Keratinocyte (primary cell): ENCODE measurements at regions not wholly inside any gene's neighbourhood (a gene's known extent, or its start where the extent isn't known, plus 50 kb on each side); places are given as distances from the start of the nearest gene placed in this dataset.

Experiments
- DNase-seq: peaks from one replicate; pipeline ENCODE4 v3.0.0-alpha.2; 2011; ENCODE audit warnings: low read depth, missing footprints, low spot score
- FAIRE-seq: peaks from 2 replicates; lab custom pipeline; 2011; peaks lifted over from hg19 to GRCh38; lab: Jason Lieb, UNC
- H2AFZ ChIP-seq: 2 replicates; pipeline ENCODE4 v1.6.0; 2012; ENCODE audit warnings: low read length, control low read depth, inconsistent platforms; ENCODE audit not compliant: control insufficient read depth
- H3K27ac ChIP-seq: 2 replicates; pipeline ENCODE4 v1.5.1; 2011; ENCODE audit warnings: low read length; ENCODE audit not compliant: control insufficient read depth, insufficient read depth
- H3K27me3 ChIP-seq: 3 replicates; pipeline ENCODE4 v1.6.0; 2011; ENCODE audit warnings: low read length; ENCODE audit not compliant: control insufficient read depth, insufficient read depth; ENCODE audit errors: extremely low read depth
- H3K36me3 ChIP-seq, 2 experiments: 2 replicates in 1 of 2; 3 replicates in 1 of 2; pipeline ENCODE4 v1.5.1; 2011; ENCODE audit warnings: low read length in 2 of 2, mild to moderate bottlenecking in 1 of 2; ENCODE audit not compliant: control insufficient read depth in 2 of 2, insufficient read depth in 2 of 2; ENCODE audit errors: extremely low read depth in 1 of 2
- H3K4me1 ChIP-seq: 3 replicates; pipeline ENCODE4 v1.5.1; 2011; ENCODE audit warnings: low read length; ENCODE audit not compliant: control insufficient read depth, insufficient read depth; ENCODE audit errors: extremely low read depth
- H3K4me2 ChIP-seq: 3 replicates; pipeline ENCODE4 v1.6.0; 2011; ENCODE audit warnings: low read depth, low read length; ENCODE audit not compliant: control insufficient read depth, insufficient read depth; ENCODE audit errors: extremely low read depth
- H3K4me3 ChIP-seq, 3 experiments: fragments of 200-600 bp in 1 of 3; sonication (generic) in 1 of 3; 2 replicates in 2 of 3; 3 replicates in 1 of 3; pipeline ENCODE4 v1.5.1; 2011 to 2016; ENCODE audit warnings: low read length in 3 of 3, mild to moderate bottlenecking in 3 of 3, control low read depth in 2 of 3, inconsistent platforms in 1 of 3, low read depth in 1 of 3, mixed read lengths in 1 of 3, mixed run types in 1 of 3, moderate library complexity in 1 of 3; ENCODE audit not compliant: control insufficient read depth in 2 of 3, insufficient read depth in 2 of 3; ENCODE audit errors: extremely low read depth in 1 of 3
- H3K79me2 ChIP-seq: 2 replicates; pipeline ENCODE4 v1.6.0; 2012; ENCODE audit warnings: low read length; ENCODE audit not compliant: control insufficient read depth, insufficient read depth
- H3K9ac ChIP-seq: 3 replicates; pipeline ENCODE4 v1.6.0; 2011; ENCODE audit warnings: low read length; ENCODE audit not compliant: control insufficient read depth, insufficient read depth; ENCODE audit errors: extremely low read depth
- H3K9me1 ChIP-seq: 3 replicates; pipeline ENCODE4 v1.6.0; 2011; ENCODE audit warnings: low read length; ENCODE audit not compliant: control insufficient read depth, insufficient read depth; ENCODE audit errors: extremely low read depth
- H3K9me3 ChIP-seq: 2 replicates; pipeline ENCODE4 v1.5.1; 2012; ENCODE audit warnings: low read depth, low read length; ENCODE audit not compliant: control insufficient read depth
- H4K20me1 ChIP-seq: 3 replicates; pipeline ENCODE4 v1.6.0; 2011; ENCODE audit warnings: low read length; ENCODE audit not compliant: control insufficient read depth, insufficient read depth; ENCODE audit errors: extremely low read depth
- EZH2 ChIP-seq: IDR thresholded peaks from one replicate; pipeline ENCODE4 v1.6.1; 2012; ENCODE audit warnings: inconsistent platforms, mild to moderate bottlenecking, low read length, moderate library complexity
- dilution Hi-C: fragments of 300-500 bp; cut with MboI; formaldehyde crosslinking; loops from one replicate; pipeline ENCODE4 v1.7.0; 2020; ENCODE audit warnings: low sequenced_read_pairs; ENCODE audit not compliant: extremely low pct_ligation_motif_present
- TF ChIP-seq, protein P1 (sequence below), 3 experiments: IDR thresholded peaks in 1 of 3; conservative IDR thresholded peaks in 1 of 3; optimal IDR thresholded peaks in 1 of 3; 2 replicates in 2 of 3; 3 replicates in 1 of 3; pipeline versions ENCODE3 to v1.5.1; 2011; ENCODE audit warnings: low read length in 3 of 3, mild to moderate bottlenecking in 3 of 3, moderate library complexity in 2 of 3, control low read depth in 1 of 3, inconsistent platforms in 1 of 3; ENCODE audit not compliant: insufficient read depth in 2 of 3; ENCODE audit errors: extremely low read depth in 1 of 3

DNA sequence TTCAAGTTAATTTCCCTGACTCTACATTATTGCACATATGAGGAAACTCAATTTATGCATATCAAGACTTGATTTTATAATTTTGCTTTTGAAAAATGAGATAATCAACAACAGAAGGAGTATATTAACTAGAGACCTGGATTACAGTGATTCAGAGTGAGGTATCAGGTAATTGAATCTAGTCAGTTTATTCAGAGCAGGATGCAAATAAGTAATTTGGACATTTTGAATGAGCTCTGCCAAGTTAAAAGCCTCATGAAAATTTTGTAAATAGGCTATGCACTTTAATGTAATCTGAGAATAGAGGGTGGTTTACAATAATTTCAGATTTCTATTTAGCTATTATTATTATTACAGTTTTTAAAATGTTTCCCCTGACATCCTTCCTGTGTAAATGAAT, 203.7 kb upstream of the EMCN start:
- no peak overlapping the region for H3K27ac ChIP-seq
- no peak overlapping the region for H3K9ac ChIP-seq
- H3K4me2 ChIP-seq, result no peak overlapping the region
- FAIRE-seq, result no peak
- H3K9me3 ChIP-seq, result no peaks in the 10 kb centered on the region
- no peaks in the 10 kb centered on the region for H3K27me3 ChIP-seq
- no peaks in the 10 kb centered on the region for H3K4me1 ChIP-seq
- dilution Hi-C loops, result no loop called here
- H2AFZ ChIP-seq, result no peak overlapping the region
- no peak for DNase-seq
- no peaks in the 10 kb centered on the region for H4K20me1 ChIP-seq
- H3K79me2 ChIP-seq, result no peaks in the 10 kb centered on the region
- no peak for TF ChIP-seq EZH2
- TF ChIP-seq, protein P1, sequence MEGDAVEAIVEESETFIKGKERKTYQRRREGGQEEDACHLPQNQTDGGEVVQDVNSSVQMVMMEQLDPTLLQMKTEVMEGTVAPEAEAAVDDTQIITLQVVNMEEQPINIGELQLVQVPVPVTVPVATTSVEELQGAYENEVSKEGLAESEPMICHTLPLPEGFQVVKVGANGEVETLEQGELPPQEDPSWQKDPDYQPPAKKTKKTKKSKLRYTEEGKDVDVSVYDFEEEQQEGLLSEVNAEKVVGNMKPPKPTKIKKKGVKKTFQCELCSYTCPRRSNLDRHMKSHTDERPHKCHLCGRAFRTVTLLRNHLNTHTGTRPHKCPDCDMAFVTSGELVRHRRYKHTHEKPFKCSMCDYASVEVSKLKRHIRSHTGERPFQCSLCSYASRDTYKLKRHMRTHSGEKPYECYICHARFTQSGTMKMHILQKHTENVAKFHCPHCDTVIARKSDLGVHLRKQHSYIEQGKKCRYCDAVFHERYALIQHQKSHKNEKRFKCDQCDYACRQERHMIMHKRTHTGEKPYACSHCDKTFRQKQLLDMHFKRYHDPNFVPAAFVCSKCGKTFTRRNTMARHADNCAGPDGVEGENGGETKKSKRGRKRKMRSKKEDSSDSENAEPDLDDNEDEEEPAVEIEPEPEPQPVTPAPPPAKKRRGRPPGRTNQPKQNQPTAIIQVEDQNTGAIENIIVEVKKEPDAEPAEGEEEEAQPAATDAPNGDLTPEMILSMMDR (optimal IDR thresholded peaks at IDR 0.05 in 1 of 3, IDR thresholded peaks at IDR 0.05 in 1 of 3, conservative IDR thresholded peaks at IDR 0.05 in 1 of 3; ENCODE audit: extremely low read depth in 1 of 3, insufficient read depth in 2 of 3, low read length in 3 of 3), result no peak
- H3K4me3 ChIP-seq, result no peak overlapping the region
- no peaks in the 10 kb centered on the region for H3K36me3 ChIP-seq
- no peaks in the 10 kb centered on the region for H3K9me1 ChIP-seq

DNA sequence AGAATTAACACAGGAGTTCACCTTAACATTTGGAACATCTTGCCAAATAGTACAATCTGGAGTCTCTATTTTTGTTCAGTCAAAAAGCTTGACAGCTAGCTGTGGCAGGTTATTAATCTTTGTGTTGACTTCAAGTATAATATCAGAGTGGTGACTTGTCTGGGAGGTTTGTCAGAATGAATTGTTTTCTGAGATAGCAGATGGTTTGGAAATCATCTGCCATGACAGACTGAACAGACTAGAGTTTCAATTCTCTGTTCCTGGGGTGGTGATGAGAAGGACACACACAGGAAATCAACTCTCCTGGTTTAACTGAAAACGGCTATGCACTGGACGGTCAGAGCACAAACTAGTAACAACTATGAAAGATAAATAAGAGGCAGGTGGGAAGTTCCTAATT, 203.3 kb upstream of the EMCN start:
- DNase-seq (no peak), FAIRE-seq (no peak)
- Histone ChIP-seq H3K9ac (no peak overlapping the region), H3K4me3 (no peak overlapping the region), H3K27ac (no peak overlapping the region), H3K9me1 (no peaks in the 10 kb centered on the region), H2AFZ (no peak overlapping the region), H4K20me1 (no peaks in the 10 kb centered on the region), H3K4me1 (no peaks in the 10 kb centered on the region), H3K27me3 (no peaks in the 10 kb centered on the region), H3K36me3 (no peaks in the 10 kb centered on the region), H3K9me3 (no peaks in the 10 kb centered on the region), H3K79me2 (no peaks in the 10 kb centered on the region), H3K4me2 (no peak overlapping the region)
- TF ChIP-seq, protein P1 (optimal IDR thresholded peaks at IDR 0.05 in 1 of 3, IDR thresholded peaks at IDR 0.05 in 1 of 3, conservative IDR thresholded peaks at IDR 0.05 in 1 of 3; ENCODE audit: extremely low read depth in 1 of 3, insufficient read depth in 2 of 3, low read length in 3 of 3), result no peak
- TF ChIP-seq EZH2, result no peak
- dilution Hi-C loops, result no loop called here
